GM06990 (cell line): ENCODE measurements at regions not wholly inside any gene's neighbourhood (a gene's known extent, or its start where the extent isn't known, plus 50 kb on each side); places are given as distances from the start of the nearest gene placed in this dataset.

Experiments
- DNase-seq: peaks from one replicate; pipeline ENCODE4 v3.0.0-alpha.2; 2011; ENCODE audit not compliant: insufficient read length; ENCODE audit errors: extremely low read depth
- H3K27me3 ChIP-seq: replicated peaks from 2 replicates; pipeline ENCODE4 v1.6.0; 2011; ENCODE audit warnings: low read length; ENCODE audit not compliant: control insufficient read depth, insufficient read depth
- H3K36me3 ChIP-seq: 2 replicates; pipeline ENCODE4 v1.5.1; 2011; ENCODE audit warnings: low read length; ENCODE audit not compliant: control insufficient read depth, insufficient read depth
- H3K4me3 ChIP-seq: replicated peaks from 2 replicates; pipeline ENCODE4 v1.5.1; 2011; ENCODE audit warnings: low read depth, mild to moderate bottlenecking, control low read depth, low read length
- TF ChIP-seq, protein P1 (sequence below): IDR thresholded peaks from 2 replicates; pipeline ENCODE4 v1.5.1; 2011; ENCODE audit warnings: low read length, control low read depth, mild to moderate bottlenecking, inconsistent platforms; ENCODE audit not compliant: insufficient read depth, poor library complexity, severe bottlenecking

DNA sequence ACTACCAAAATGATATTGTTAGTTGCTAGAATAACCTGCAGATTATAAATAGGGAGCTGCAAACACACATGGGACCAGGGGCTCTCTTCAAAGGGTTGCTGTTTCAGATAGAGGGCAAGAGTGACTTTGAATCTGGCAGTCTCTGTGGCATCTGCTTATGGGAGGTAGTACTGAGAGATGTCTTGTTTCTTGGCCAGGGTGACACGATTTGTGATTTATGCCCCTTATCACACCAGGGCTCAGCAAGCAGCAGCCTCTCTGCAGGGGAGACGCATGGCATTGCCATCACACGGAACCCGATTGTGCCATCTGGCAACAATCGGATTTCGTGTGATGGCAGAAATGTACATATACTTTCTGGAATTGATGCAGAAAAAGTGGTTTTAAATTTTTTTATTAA, 615.6 kb downstream of the ZNF608 start:
- no peak for DNase-seq
- H3K27me3 ChIP-seq = no peaks in the 10 kb centered on the region
- no peaks in the 10 kb centered on the region for H3K36me3 ChIP-seq
- no peak overlapping the region for H3K4me3 ChIP-seq
- TF ChIP-seq, protein P1, sequence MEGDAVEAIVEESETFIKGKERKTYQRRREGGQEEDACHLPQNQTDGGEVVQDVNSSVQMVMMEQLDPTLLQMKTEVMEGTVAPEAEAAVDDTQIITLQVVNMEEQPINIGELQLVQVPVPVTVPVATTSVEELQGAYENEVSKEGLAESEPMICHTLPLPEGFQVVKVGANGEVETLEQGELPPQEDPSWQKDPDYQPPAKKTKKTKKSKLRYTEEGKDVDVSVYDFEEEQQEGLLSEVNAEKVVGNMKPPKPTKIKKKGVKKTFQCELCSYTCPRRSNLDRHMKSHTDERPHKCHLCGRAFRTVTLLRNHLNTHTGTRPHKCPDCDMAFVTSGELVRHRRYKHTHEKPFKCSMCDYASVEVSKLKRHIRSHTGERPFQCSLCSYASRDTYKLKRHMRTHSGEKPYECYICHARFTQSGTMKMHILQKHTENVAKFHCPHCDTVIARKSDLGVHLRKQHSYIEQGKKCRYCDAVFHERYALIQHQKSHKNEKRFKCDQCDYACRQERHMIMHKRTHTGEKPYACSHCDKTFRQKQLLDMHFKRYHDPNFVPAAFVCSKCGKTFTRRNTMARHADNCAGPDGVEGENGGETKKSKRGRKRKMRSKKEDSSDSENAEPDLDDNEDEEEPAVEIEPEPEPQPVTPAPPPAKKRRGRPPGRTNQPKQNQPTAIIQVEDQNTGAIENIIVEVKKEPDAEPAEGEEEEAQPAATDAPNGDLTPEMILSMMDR = no peak

DNA sequence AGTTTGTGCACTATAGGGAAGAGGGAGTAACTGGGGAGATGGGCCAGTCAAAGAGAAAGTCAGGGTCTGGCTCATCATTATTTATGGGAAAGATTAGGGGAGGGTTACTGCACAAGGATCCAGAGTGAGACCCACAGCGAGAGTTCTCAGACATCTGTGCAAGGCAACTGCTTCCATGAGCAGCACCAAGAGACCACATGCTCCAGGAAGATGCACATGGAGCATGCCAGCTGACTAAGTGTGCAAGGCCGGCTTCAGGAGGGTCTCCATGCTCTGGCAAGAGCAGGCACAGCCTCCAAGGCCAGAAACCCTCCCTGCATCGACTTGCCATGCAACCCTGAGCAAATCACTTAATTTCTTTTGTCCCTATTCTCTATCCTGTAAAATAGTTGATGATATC, 616.9 kb downstream of the CSNK1G3 start:
- Histone ChIP-seq H3K27me3 (no peaks in the 10 kb centered on the region; the same call in 1 of the 2 replicates), H3K36me3 (no peaks in the 10 kb centered on the region), H3K4me3 (no peak overlapping the region)
- no peak for DNase-seq
- TF ChIP-seq, protein P1 = no peak

DNA sequence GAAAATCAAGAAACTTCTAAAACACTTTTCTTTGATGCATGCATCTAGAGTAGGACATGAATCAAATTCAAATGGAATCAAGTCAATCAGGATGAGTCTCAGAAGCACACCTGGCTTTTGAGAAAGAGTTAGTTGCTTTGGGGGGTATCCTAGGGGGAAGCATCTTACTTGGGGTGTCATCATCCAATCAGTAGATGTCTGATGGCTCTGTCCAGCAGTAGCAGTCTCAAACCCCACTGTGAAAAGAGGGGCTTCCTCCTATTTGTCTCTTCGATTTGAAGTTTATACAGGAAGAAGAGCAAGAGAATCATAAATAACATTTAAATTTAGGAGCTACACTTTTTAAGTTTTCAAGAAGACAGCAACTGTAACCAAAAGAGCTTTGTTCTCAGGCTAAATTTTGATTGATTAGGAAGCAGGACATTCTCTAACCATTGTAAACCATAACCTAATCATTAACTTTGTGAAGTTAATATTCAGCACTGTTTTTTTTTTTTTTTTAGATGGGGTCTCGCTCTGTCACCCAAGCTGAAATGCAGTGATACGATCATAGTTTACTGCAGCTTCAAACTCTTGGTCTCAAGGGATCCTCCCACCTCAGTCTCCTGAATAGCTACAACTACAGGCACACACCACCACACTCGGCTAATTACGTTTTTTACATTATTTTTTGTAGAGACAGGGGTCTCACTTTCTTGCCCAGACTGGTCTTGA, 614.7 kb downstream of the CSNK1G3 start:
- TF ChIP-seq, protein P1 = no peak
- Histone ChIP-seq H3K4me3 (no peak overlapping the region), H3K36me3 (no peaks in the 10 kb centered on the region), H3K27me3 (no peaks in the 10 kb centered on the region; the same call in 1 of the 2 replicates)
- no peak for DNase-seq

DNA sequence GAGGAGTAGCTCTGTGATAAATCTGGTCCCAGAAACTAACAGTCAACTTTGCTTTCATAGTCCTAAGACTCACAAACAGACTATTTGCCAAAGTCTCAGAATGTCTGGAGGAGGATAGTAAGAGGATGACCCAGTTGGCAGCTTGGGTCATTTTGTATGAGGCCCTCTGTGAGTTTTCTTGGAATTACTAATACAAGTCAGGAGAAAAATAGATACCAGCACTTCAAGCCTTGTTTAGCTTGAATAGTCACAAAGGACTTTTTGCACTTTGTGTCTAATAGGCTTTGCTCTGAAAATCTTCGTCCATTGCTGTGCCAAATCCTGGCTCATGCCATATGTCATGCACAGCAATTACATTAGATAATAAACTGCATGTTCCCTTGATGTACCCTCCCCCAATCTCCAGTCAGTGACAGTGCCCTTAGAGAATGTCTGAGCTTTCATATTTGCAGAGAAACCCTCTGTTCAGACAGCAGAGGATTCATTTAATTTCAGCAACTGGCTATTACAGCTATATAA, 612.8 kb downstream of the CSNK1G3 start:
- H3K27me3 ChIP-seq = no peaks in the 10 kb centered on the region; the same call in 1 of the 2 replicates
- DNase-seq = no peak
- TF ChIP-seq, protein P1 = no peak
- H3K36me3 ChIP-seq = no peaks in the 10 kb centered on the region
- H3K4me3 ChIP-seq = no peak overlapping the region

DNA sequence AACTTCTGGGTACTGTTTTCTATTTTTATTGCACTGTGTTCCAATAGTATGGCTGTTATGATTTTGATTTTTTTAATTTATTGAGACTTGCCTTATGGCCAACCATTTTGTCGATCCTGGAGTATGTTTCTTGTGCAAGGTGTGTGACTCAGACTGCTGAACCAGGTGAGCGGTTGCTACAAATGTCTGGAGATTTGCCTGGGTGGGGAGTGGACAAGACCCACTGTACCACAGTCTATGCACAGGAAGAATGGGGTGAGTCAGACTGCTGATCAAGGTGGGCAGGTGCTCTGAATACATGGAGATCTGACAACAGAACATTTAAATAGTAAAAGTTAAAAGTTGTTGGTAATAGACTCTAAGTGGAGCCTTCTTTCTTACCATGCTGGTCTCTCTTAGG, 609.2 kb downstream of the CSNK1G3 start:
- no peaks in the 10 kb centered on the region for H3K36me3 ChIP-seq
- TF ChIP-seq, protein P1 = no peak
- no peaks in the 10 kb centered on the region; the same call in 1 of the 2 replicates for H3K27me3 ChIP-seq
- H3K4me3 ChIP-seq = no peak overlapping the region
- no peak for DNase-seq
